HL-60 (cell line): ENCODE measurements at regions not wholly inside any gene's neighbourhood (a gene's known extent, or its start where the extent isn't known, plus 50 kb on each side); places are given as distances from the start of the nearest gene placed in this dataset.
"Not testable (repeated sequence)": the region's sequence is repeated elsewhere in the genome, so short reads cannot be mapped to it uniquely, and the experiment has no call there.

ENCODE experiments used
- DNase-seq, 2 experiments: peaks; one replicate each; pipeline ENCODE4 v3.0.0-alpha.2; 2010 to 2020; ENCODE audit warnings: low read depth in 1 of 2, low spot score in 1 of 2
- H3K27ac ChIP-seq: fragments of 250-450 bp; sonication (Bioruptor Pico); replicated peaks from 2 replicates; pipeline ENCODE4 v1.5.1; 2020; ENCODE audit warnings: mild to moderate bottlenecking, moderate library complexity
- H3K27me3 ChIP-seq: fragments of 250-450 bp; sonication (Bioruptor Pico); 2 replicates; pipeline ENCODE4 v1.5.1; 2021; ENCODE audit warnings: mild to moderate bottlenecking, moderate library complexity; ENCODE audit not compliant: insufficient read depth, poor library complexity, severe bottlenecking
- H3K4me3 ChIP-seq: replicated peaks from 2 replicates; pipeline ENCODE4 v1.5.1; 2011; ENCODE audit warnings: mild to moderate bottlenecking, control low read depth, low read length; ENCODE audit not compliant: insufficient read depth
- GABPA ChIP-seq: IDR thresholded peaks from 2 replicates; pipeline ENCODE4 v1.6.1; 2012; ENCODE audit warnings: low read depth
- POLR2AphosphoS5 ChIP-seq: IDR thresholded peaks from 2 replicates; pipeline ENCODE4 v1.6.1; 2012; ENCODE audit warnings: low read depth
- SPI1 ChIP-seq: IDR thresholded peaks from 2 replicates; pipeline ENCODE4 v1.6.1; 2012; ENCODE audit warnings: low read depth, mild to moderate bottlenecking, borderline replicate concordance
- TF ChIP-seq, protein P1 (sequence below): IDR thresholded peaks from 2 replicates; pipeline ENCODE4 v1.6.1; 2012; ENCODE audit warnings: low read depth; ENCODE audit not compliant: insufficient replicate concordance
- TF ChIP-seq, protein P2 (sequence below): IDR thresholded peaks from one replicate; pipeline ENCODE4 v1.5.1; 2011; ENCODE audit warnings: low read length, control low read depth, inconsistent platforms; ENCODE audit not compliant: insufficient read depth

DNA sequence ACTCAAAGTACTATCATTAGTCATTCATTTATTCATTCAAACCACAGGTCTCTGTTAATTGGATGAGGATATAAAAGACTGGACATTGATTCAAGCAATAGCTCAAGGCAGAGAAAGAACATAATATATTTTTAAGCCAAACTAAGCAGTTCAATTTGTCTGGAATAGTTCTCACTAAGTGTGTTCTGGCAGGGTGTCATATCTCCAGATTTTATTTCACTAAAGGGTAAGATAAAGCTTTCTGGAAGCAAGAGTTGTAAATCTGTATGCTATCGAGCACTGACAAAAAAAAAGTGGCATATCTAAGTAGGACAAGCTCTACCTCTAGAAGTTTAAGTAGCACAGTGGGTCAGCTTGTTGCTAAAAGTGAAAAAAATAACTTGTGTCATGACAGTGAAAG is 375.6 kb downstream of the TUSC1 start:
- H3K27me3 ChIP-seq = no peaks in the 10 kb centered on the region
- no peak overlapping the region for H3K27ac ChIP-seq
- H3K4me3 ChIP-seq = no peak overlapping the region
- DNase-seq = no peak
- TF ChIP-seq, protein P1, sequence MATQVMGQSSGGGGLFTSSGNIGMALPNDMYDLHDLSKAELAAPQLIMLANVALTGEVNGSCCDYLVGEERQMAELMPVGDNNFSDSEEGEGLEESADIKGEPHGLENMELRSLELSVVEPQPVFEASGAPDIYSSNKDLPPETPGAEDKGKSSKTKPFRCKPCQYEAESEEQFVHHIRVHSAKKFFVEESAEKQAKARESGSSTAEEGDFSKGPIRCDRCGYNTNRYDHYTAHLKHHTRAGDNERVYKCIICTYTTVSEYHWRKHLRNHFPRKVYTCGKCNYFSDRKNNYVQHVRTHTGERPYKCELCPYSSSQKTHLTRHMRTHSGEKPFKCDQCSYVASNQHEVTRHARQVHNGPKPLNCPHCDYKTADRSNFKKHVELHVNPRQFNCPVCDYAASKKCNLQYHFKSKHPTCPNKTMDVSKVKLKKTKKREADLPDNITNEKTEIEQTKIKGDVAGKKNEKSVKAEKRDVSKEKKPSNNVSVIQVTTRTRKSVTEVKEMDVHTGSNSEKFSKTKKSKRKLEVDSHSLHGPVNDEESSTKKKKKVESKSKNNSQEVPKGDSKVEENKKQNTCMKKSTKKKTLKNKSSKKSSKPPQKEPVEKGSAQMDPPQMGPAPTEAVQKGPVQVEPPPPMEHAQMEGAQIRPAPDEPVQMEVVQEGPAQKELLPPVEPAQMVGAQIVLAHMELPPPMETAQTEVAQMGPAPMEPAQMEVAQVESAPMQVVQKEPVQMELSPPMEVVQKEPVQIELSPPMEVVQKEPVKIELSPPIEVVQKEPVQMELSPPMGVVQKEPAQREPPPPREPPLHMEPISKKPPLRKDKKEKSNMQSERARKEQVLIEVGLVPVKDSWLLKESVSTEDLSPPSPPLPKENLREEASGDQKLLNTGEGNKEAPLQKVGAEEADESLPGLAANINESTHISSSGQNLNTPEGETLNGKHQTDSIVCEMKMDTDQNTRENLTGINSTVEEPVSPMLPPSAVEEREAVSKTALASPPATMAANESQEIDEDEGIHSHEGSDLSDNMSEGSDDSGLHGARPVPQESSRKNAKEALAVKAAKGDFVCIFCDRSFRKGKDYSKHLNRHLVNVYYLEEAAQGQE = no peak
- TF ChIP-seq POLR2AphosphoS5 (no peak), GABPA (no peak), SPI1 (no peak)
- TF ChIP-seq, protein P2, sequence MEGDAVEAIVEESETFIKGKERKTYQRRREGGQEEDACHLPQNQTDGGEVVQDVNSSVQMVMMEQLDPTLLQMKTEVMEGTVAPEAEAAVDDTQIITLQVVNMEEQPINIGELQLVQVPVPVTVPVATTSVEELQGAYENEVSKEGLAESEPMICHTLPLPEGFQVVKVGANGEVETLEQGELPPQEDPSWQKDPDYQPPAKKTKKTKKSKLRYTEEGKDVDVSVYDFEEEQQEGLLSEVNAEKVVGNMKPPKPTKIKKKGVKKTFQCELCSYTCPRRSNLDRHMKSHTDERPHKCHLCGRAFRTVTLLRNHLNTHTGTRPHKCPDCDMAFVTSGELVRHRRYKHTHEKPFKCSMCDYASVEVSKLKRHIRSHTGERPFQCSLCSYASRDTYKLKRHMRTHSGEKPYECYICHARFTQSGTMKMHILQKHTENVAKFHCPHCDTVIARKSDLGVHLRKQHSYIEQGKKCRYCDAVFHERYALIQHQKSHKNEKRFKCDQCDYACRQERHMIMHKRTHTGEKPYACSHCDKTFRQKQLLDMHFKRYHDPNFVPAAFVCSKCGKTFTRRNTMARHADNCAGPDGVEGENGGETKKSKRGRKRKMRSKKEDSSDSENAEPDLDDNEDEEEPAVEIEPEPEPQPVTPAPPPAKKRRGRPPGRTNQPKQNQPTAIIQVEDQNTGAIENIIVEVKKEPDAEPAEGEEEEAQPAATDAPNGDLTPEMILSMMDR = no peak

DNA sequence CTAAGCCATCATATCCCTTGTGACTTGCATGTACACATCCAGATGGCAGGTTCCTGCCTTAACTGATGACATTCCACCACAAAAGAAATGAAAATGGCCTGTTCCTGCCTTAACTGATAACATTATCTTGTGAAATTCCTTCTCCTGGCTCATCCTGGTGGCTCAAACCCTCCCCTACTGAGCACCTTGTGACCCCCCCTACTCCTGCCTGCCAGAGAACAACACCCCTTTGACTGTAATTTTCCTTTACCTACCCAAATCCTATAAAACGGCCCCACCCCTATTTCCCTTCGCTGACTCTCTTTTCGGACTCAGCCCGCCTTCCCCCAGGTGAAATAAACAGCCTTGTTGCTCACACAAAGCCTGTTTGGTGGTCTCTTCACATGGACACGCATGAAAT is 390.0 kb downstream of the TUSC1 start:
- H3K4me3 ChIP-seq, DNase-seq, H3K27ac ChIP-seq, H3K27me3 ChIP-seq: not testable (repeated sequence)

DNA sequence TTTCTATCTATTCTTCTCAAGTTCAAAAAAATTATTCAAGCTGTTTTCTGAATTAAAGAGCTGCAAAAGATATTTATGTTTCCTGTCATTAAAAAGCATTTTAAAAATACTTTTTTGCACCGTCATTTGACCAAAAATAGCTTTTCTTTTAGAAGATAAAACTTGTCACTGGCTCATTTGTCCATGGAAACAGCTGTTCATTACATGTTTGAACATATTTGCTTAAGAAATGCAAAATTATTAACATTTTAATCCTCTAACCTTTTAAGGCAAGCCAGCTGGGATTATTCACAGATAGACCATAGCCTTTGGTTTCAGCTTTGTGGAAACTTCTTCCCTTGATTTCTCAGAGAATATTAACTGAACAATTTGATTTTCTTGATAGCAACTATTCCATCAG is 393.9 kb downstream of the TUSC1 start:
- TF ChIP-seq SPI1 = no peak
- TF ChIP-seq, protein P1 = no peak
- TF ChIP-seq, protein P2 = no peak
- no peak for TF ChIP-seq GABPA
- no peak for TF ChIP-seq POLR2AphosphoS5
- no peak for DNase-seq
- no peaks in the 10 kb centered on the region for H3K27me3 ChIP-seq
- H3K27ac ChIP-seq = no peak overlapping the region
- no peak overlapping the region for H3K4me3 ChIP-seq

DNA sequence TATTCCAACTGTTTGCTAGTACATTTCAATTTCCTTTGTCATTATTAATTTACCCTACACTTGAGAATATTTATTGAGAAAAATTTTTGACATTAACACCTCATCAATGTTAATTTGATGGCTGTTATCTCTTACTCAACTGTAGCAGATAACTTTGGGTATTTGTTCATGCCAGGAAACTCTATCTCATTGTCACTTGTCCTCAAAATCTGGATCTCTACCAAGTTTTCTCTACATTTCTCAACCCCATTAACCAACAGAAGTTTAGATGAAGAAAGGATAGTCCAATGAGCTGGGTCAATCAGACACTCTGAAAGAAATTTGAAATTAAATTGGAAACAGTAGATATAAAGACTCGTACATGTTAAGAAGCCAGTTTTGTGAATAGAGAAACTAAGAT is 395.3 kb downstream of the TUSC1 start:
- TF ChIP-seq, protein P2 = no peak
- TF ChIP-seq POLR2AphosphoS5 (no peak), SPI1 (no peak), GABPA (no peak)
- TF ChIP-seq, protein P1 = no peak
- no peak overlapping the region for H3K27ac ChIP-seq
- no peak overlapping the region for H3K4me3 ChIP-seq
- H3K27me3 ChIP-seq = no peaks in the 10 kb centered on the region
- DNase-seq = no peak
